ENCODE measurements at regions not wholly inside any gene's neighbourhood (a gene's known extent, or its start where the extent isn't known, plus 50 kb on each side); places are given as distances from the start of the nearest gene placed in this dataset.

DNA sequence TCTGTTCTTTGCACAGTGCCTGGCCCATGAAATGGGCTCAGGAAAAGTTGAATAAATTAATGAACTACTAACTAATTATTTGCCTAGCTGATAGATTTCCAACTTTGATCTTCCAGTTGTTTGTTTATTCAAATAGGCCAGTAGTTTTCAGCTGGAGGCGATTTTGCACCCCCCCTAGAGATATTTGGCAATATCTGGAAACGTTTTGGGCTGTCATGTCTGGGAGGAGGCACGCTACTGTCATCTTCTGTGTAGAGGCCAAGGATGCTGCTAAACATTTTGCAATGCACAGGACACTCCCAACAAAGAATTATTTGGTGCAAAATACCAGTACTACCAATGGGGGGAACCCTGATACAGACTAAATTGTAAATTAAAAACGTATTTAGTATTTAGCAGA lies 81.9 kb downstream of the VCX2 start:
- Histone ChIP-seq H3K4me3 (no peak overlapping the region), H3K27ac (no peak overlapping the region), H3K27me3 (replicated peaks; ENCODE audit: insufficient read depth) (no peaks in the 10 kb centered on the region), H3K9me3 (no peaks in the 10 kb centered on the region), H3K36me3 (no peaks in the 10 kb centered on the region), H3K4me1 (replicated peaks) (no peaks in the 10 kb centered on the region)
- TF ChIP-seq POLR2A (IDR thresholded peaks at IDR 0.05) (no peak), POLR2AphosphoS5 (IDR thresholded peaks at IDR 0.05) (no peak), CTCF (IDR thresholded peaks at IDR 0.05) (no peak)
- WGBS = 40% methylated on average over 3 of the region's 4 CpGs
- intact Hi-C loops (cut with DNase I) = no loop called here
- DNase-seq (ENCODE audit: low spot score) = no peak

GRCh38 chrX:8084006-8084405 lies 87.1 kb downstream of the VCX2 start:
- DNase-seq (ENCODE audit: low spot score) = no peak
- intact Hi-C loops (cut with DNase I) = no loop called here
- Histone ChIP-seq H3K4me1 (replicated peaks) (no peaks in the 10 kb centered on the region), H3K27ac (no peak overlapping the region), H3K9me3 (no peaks in the 10 kb centered on the region), H3K36me3 (no peaks in the 10 kb centered on the region), H3K4me3 (no peak overlapping the region), H3K27me3 (replicated peaks; ENCODE audit: insufficient read depth) (no peaks in the 10 kb centered on the region)
- TF ChIP-seq CTCF (IDR thresholded peaks at IDR 0.05) = no peak
- no peak for TF ChIP-seq POLR2AphosphoS5 (IDR thresholded peaks at IDR 0.05)
- no peak for TF ChIP-seq POLR2A (IDR thresholded peaks at IDR 0.05)
- WGBS = 39% methylated on average over 4 of the region's 4 CpGs

GRCh38 chrX:8083286-8083685 lies 87.8 kb downstream of the VCX2 start:
- DNase-seq (ENCODE audit: low spot score) = no peak
- no peaks in the 10 kb centered on the region for H3K27me3 ChIP-seq (replicated peaks; ENCODE audit: insufficient read depth)
- TF ChIP-seq CTCF (IDR thresholded peaks at IDR 0.05) (no peak), POLR2A (IDR thresholded peaks at IDR 0.05) (no peak), POLR2AphosphoS5 (IDR thresholded peaks at IDR 0.05) (no peak)
- H3K36me3 ChIP-seq = no peaks in the 10 kb centered on the region
- intact Hi-C loops (cut with DNase I) = no loop called here
- no peak overlapping the region for H3K27ac ChIP-seq
- no peaks in the 10 kb centered on the region for H3K4me1 ChIP-seq (replicated peaks)
- H3K4me3 ChIP-seq = no peak overlapping the region
- 34% methylated on average over 3 of the region's 3 CpGs for whole genome bisulfite sequencing
- no peaks in the 10 kb centered on the region for H3K9me3 ChIP-seq

GRCh38 chrX:8075636-8076035 lies 95.4 kb downstream of the VCX2 start:
- Histone ChIP-seq H3K9me3 (no peaks in the 10 kb centered on the region), H3K4me3 (no peak overlapping the region), H3K36me3 (no peaks in the 10 kb centered on the region), H3K27me3 (replicated peaks; ENCODE audit: insufficient read depth) (no peaks in the 10 kb centered on the region), H3K4me1 (replicated peaks) (no peaks in the 10 kb centered on the region), H3K27ac (no peak overlapping the region)
- DNase-seq (ENCODE audit: low spot score) = no peak
- intact Hi-C loops (cut with DNase I) = no loop called here
- TF ChIP-seq CTCF (IDR thresholded peaks at IDR 0.05) (no peak), POLR2AphosphoS5 (IDR thresholded peaks at IDR 0.05) (no peak), POLR2A (IDR thresholded peaks at IDR 0.05) (no peak)

DNA sequence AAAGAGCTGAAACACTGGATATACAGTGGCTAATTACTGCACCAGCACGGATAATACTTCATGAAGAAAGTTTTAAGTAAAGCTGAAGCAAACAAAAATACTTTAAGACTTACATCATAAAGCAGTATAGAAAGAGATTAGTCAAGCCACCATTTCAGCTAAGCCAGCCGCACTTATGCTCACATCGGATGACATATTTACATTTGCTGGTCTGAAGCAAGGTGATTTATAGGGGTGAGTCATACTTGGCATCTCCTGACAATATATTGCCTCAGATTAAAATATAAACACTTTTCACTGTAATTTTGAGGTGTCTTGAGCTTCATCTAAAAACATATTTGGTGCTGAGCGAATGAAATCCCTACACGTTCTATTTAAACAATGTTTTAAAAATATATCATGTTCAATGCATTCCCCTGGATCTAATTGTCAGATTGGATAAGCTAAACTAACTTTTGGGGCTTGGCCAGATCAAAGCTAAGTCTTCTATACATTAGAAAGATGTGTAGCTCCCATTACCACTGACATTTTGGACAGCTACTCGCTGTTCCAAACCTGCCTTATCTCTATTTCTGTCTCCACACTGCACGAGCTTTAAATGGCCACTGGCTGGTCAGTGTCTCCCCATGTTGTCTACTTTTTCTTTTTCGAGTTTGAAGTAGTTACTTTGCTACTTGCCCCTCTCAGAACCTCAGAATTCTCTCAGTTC lies 103.2 kb downstream of the VCX2 start:
- H3K36me3 ChIP-seq = no peaks in the 10 kb centered on the region
- no peak for DNase-seq (ENCODE audit: low spot score)
- intact Hi-C loops (cut with DNase I) = no loop called here
- WGBS = 65% methylated on average over 8 of the region's 8 CpGs
- no peaks in the 10 kb centered on the region for H3K9me3 ChIP-seq
- H3K27ac ChIP-seq = no peak overlapping the region
- TF ChIP-seq CTCF (IDR thresholded peaks at IDR 0.05) (no peak), POLR2A (IDR thresholded peaks at IDR 0.05) (no peak), POLR2AphosphoS5 (IDR thresholded peaks at IDR 0.05) (no peak)
- H3K4me3 ChIP-seq = no peak overlapping the region
- H3K4me1 ChIP-seq (replicated peaks) = no peaks in the 10 kb centered on the region
- H3K27me3 ChIP-seq (replicated peaks; ENCODE audit: insufficient read depth) = no peaks in the 10 kb centered on the region
